Fibroblast of lung (primary cell): ENCODE measurements at regions not wholly inside any gene's neighbourhood (a gene's known extent, or its start where the extent isn't known, plus 50 kb on each side); places are given as distances from the start of the nearest gene placed in this dataset.

Experiments used
- EZH2 ChIP-seq: IDR thresholded peaks from 2 replicates; pipeline ENCODE4 v1.5.1; 2012; ENCODE audit warnings: low read length, control low read depth, mild to moderate bottlenecking; ENCODE audit errors: missing control alignments
- TF ChIP-seq, protein P1 (sequence below), 2 donors: IDR thresholded peaks in 1 of 2; conservative IDR thresholded peaks in 1 of 2; 1 replicate in 1 of 2; 2 replicates in 1 of 2; pipeline ENCODE4 v1.5.1; 2011 to 2012; ENCODE audit warnings: low read length in 2 of 2, control low read depth in 1 of 2, inconsistent platforms in 1 of 2, low read depth in 1 of 2, mild to moderate bottlenecking in 1 of 2

DNA sequence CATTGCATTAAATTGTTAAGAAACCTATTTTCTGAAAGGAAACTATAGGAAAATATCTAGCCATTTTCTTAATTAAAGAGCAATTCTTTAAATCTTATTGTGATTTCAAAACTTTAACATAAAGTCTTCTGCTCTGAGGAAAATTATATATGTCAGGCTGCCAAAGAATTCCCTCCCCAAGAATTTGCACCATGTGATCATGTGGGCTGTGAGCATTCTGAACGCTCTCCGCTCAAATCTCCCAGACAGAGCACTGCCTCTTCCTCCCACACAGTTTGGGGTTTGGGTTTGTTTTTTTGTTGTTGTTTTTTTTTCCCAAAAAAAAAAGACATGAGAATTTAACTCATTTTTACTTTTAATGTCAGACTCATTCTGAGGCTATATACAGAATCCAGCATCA lies 155.9 kb upstream of the PALMD start:
- TF ChIP-seq, protein P1, sequence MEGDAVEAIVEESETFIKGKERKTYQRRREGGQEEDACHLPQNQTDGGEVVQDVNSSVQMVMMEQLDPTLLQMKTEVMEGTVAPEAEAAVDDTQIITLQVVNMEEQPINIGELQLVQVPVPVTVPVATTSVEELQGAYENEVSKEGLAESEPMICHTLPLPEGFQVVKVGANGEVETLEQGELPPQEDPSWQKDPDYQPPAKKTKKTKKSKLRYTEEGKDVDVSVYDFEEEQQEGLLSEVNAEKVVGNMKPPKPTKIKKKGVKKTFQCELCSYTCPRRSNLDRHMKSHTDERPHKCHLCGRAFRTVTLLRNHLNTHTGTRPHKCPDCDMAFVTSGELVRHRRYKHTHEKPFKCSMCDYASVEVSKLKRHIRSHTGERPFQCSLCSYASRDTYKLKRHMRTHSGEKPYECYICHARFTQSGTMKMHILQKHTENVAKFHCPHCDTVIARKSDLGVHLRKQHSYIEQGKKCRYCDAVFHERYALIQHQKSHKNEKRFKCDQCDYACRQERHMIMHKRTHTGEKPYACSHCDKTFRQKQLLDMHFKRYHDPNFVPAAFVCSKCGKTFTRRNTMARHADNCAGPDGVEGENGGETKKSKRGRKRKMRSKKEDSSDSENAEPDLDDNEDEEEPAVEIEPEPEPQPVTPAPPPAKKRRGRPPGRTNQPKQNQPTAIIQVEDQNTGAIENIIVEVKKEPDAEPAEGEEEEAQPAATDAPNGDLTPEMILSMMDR (conservative IDR thresholded peaks at IDR 0.05 in 1 of 2, IDR thresholded peaks at IDR 0.05 in 1 of 2; ENCODE audit: low read depth in 1 of 2, low read length in 2 of 2) = no peak
- no peak for TF ChIP-seq EZH2
